CMK (cell line): ENCODE measurements at regions not wholly inside any gene's neighbourhood (a gene's known extent, or its start where the extent isn't known, plus 50 kb on each side); places are given as distances from the start of the nearest gene placed in this dataset.
"Not testable (repeated sequence)": the region's sequence is repeated elsewhere in the genome, so short reads cannot be mapped to it uniquely, and the experiment has no call there.

ENCODE experiments used
- DNase-seq: peaks from one replicate; pipeline ENCODE4 v3.0.0-alpha.2; 2010; ENCODE audit warnings: low read depth

GRCh38 chr16:7278636-7279035 is 54.0 kb upstream of the RBFOX1 start:
- no peak for DNase-seq

- no peak for DNase-seq
Observed at GRCh38 chr16:7272567-7273158, 60.0 kb upstream of the RBFOX1 start.

- no peak for DNase-seq
Observed at GRCh38 chr16:7271486-7271885, 61.2 kb upstream of the RBFOX1 start.

GRCh38 chr16:7270823-7271222 is 61.8 kb upstream of the RBFOX1 start:
- DNase-seq: no peak

GRCh38 chr16:7270006-7270405 is 62.6 kb upstream of the RBFOX1 start:
- DNase-seq: no peak

GRCh38 chr16:7268182-7268581 is 64.5 kb upstream of the RBFOX1 start:
- peak; percentile 20 for DNase-seq

GRCh38 chr16:7257016-7257415 is 75.6 kb upstream of the RBFOX1 start:
- DNase-seq: no peak

- DNase-seq: no peak
Observed at GRCh38 chr16:7246578-7246977, 86.1 kb upstream of the RBFOX1 start.

- DNase-seq: no peak
Observed at GRCh38 chr16:7239547-7239946, 93.1 kb upstream of the RBFOX1 start.

- DNase-seq: no peak
Observed at GRCh38 chr16:7236824-7237410, 95.7 kb upstream of the RBFOX1 start.

- DNase-seq: no peak
Observed at GRCh38 chr16:7233975-7234374, 98.7 kb upstream of the RBFOX1 start.

GRCh38 chr16:7231762-7232161 is 100.9 kb upstream of the RBFOX1 start:
- no peak for DNase-seq

- DNase-seq: not testable (repeated sequence)
Observed at GRCh38 chr16:7229433-7230218, 103.0 kb upstream of the RBFOX1 start.

GRCh38 chr16:7227229-7227721 is 105.4 kb upstream of the RBFOX1 start:
- no peak for DNase-seq

GRCh38 chr16:7221157-7221556 is 111.5 kb upstream of the RBFOX1 start:
- no peak for DNase-seq

GRCh38 chr16:7218936-7219335 is 113.7 kb upstream of the RBFOX1 start:
- no peak for DNase-seq

- DNase-seq: no peak
Observed at GRCh38 chr16:7217797-7218196, 114.8 kb upstream of the RBFOX1 start.

- DNase-seq: no peak
Observed at GRCh38 chr16:7216719-7217118, 115.9 kb upstream of the RBFOX1 start.

- DNase-seq: no peak
Observed at GRCh38 chr16:7211781-7212180, 120.9 kb upstream of the RBFOX1 start.

GRCh38 chr16:7209598-7209997 is 123.0 kb upstream of the RBFOX1 start:
- no peak for DNase-seq

GRCh38 chr16:7206469-7206868 is 126.2 kb upstream of the RBFOX1 start:
- DNase-seq: no peak

- DNase-seq: no peak
Observed at GRCh38 chr16:7200320-7200719, 132.3 kb upstream of the RBFOX1 start.

- DNase-seq: no peak
Observed at GRCh38 chr16:7185689-7186088, 147.0 kb upstream of the RBFOX1 start.
